GM19397 (cell line): ENCODE measurements at regions not wholly inside any gene's neighbourhood (a gene's known extent, or its start where the extent isn't known, plus 50 kb on each side); places are given as distances from the start of the nearest gene placed in this dataset.
"Not testable (repeated sequence)": the region's sequence is repeated elsewhere in the genome, so short reads cannot be mapped to it uniquely, and the experiment has no call there.

Experiments used
- ATAC-seq: cut with Tn5 transposase; IDR thresholded peaks from one replicate; pipeline ENCODE4 v1.9.1; 2021; ENCODE audit warnings: mild to moderate bottlenecking, moderate library complexity; ENCODE audit not compliant: unreplicated experiment

DNA sequence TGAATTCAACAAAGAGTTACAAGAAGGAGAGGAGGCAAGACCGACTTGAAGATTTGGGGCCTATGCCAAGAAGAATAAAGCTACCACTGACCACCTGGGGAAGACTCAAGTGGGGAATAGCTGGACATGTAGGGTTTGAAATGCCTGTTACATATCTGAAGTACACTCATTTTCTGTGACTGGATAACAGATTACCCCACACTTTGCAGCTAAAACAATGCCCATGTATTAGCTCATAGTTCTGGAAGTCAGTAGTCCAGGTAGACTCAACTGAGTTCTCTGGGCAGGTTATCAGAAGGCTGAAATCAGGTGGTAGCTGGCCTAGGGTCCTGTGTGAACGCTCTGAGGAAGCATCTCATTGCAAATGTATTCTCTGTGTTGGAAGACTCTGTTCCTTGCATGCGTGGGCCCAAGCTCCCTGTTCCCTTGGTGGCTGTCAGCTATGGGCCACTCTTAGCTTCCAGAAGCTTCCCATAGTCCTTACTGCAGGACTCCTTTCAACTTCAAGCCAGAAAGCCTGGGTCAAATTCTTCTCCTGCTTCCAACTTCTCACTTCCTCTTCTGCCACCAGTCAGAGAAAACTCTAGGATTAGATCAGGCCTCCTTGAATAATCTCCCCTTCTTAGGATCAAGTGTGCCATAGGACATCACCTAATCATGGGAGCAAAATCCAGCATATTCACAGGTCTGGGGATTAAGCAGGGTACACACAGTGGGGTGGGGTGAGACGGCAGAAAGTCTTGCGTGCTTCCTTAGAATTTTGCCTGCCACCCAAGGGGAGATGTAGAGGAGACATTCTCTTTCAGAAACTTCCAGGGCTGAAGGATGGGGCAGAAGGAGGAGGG lies 187.8 kb downstream of the SHQ1 start:
- no peak for ATAC-seq

DNA sequence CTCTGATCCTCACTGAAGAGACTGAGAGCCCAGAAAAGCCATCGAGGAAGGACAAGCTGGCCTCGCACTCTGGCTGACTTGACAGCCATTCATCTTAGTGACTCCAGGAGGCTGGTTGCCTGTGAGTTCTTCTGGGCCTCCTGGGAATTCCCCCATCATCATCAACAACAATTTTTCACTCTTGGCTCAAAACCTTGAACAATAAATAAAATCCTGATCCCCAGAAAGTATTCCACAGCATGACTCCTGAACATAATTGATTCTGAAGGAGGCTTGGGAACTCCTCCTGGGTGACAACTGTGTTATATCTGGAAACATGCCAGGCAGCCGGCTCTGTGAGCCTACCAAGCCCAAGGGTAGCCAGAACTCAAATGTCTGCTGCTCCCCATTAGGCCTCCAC lies 188.6 kb downstream of the SHQ1 start:
- no peak for ATAC-seq

DNA sequence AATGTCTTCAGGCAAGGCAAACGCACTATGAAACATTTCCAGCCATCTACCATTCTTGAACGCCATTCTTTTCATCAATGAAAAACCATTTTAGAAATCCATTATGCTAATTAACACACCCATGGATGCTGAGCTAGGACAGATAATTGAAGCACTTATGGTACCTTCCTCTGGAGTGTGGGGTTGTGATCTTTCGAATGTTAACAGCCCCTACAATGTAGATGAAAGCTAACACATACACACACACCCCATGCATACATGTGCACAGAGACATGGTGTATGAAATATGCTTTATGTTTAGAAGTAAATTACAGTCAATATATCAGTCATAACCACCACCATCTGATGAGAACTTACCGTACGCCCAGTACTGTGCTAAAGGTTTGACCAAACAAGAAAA lies 189.1 kb downstream of the SHQ1 start:
- ATAC-seq = no peak

DNA sequence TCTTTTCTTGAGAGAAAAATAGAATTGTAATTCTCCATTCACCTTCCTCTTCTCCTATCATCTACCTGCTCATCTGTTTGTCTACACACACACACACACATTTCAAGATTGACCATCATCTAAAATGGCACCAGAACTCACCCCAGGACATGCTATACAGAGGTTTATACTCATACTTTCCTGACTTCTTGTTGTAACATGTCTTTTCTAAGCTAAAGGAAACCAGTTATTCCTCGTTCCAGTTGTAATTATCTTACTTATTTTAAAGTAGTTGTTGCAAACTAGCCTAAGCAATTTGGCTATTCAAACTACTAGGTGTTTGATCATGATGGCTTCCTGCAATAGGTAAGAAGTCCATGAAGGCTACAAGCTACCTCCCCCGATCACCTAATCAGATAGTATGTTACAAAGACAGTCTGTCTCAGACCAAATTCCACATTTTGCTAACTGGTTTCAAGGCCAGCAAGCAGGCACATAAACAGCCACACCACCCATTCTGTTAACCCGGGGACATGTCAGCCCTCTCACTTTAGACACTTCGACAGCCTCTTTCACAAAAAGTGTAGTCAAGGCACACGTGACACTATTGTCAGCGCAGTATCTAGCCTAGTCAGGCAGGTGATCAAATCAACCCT lies 189.7 kb downstream of the SHQ1 start:
- ATAC-seq = no peak

DNA sequence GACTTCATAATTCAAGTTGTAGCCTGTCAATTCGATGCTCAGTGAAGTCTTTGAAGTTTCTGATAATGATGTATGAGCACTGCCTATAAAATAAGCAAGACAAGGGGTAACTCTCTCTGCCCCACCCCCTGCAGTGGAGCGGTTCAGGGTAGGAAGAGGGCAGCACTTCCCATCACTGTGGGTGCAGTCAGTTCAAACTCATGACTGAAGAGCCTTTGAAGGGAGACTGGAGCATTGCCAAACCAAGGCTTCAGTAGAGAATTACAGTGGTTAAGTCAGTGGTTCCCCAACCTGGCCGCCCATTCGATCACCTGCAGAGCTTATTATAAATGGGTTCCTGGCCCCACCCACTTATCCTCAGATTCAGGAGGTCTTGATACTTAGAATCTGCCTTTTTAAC lies 190.6 kb downstream of the SHQ1 start:
- ATAC-seq = no peak

DNA sequence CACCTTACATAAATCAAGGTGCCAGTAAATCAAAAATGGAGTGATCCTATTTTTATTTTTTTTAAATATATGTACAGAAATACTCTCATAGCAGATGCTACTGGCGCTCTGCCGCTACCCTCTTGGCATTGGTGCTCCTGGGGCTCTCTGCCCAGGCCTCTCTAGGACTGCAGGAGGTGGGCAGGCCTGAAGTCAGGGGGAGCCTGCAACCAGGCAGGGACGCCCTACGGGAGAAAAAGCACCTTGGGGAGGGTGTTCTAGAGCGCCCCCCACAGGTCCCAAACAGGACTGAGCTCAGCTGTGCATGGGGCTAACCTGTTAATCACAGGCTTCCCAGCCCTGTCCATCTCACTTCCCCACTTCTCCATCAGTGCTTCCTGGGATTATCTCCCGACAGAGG lies 192.5 kb downstream of the SHQ1 start:
- no peak for ATAC-seq

DNA sequence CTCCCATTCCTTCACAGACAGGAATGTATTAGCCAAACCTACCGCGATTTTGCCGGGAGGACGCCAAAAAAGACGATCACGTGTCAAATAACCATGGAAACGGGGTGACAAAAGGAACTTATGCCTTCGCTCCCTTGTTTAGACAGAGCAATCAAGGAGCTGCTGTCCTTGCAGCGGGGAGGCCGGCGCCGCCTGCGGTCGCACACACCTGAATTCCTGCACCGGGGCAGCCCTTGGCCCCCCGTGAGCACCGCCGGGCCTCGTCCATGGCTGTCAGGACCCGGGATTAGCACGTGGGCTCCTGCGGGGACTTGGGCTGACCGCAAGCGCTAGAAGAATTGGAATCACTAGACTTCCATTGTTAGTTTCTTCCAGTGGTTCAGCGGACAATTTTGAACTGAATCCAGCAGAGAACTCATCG lies 193.1 kb downstream of the SHQ1 start:
- no peak for ATAC-seq

DNA sequence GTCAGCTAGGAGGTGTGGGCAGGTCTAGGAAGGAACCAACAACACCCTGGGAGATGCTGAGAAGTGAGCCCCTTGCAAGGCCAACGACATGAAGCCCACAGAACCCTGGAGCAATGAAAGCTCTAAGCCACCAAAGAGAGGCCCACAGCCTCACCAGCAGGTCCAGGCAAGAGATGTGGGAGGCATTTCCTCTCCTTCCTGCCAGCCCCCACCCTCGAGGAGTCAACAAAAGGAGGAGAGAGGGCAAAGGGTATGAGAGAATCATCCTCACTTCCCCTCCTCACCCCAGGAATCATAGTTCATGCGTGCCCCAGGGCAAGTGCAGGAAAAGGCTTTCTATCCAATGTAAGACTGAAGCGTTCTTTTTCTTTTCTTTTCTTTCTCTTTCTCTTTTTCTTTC lies 195.8 kb downstream of the SHQ1 start:
- ATAC-seq = no peak

DNA sequence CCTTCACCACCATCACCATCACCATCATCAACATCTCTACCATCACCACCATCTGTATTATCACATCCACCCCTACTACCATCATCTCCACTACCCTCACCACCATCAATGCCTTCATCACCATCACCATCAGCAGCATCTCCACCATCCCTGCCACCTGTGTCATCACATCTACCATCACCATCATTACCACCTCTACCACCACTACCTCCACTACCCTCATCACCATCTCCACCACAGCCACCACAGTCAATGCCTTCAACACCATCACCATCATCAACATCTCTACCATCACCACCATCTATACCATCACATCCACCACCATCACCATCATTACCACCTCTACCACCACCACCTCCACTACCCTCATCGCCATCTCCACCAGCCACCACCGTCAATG lies 196.7 kb downstream of the SHQ1 start:
- no peak for ATAC-seq

DNA sequence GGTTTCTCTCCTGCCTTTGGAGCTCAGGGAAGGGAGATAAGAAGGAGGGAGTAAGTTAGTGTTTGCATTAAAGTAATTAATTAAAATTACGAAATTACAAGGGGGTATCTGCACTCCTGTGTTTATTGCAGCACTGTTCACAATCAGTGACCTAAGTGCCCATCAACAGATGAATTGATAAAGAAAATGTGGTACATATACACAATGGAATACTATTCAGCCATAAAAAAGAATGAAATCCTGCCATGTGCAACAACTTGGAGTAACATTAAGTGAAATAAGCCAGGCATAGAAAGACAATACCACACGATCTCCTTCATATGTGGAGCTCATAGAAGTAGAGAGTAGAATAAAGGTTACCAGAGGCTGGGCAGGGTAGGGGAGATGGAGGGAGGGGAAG lies 202.0 kb downstream of the SHQ1 start:
- ATAC-seq = no peak

DNA sequence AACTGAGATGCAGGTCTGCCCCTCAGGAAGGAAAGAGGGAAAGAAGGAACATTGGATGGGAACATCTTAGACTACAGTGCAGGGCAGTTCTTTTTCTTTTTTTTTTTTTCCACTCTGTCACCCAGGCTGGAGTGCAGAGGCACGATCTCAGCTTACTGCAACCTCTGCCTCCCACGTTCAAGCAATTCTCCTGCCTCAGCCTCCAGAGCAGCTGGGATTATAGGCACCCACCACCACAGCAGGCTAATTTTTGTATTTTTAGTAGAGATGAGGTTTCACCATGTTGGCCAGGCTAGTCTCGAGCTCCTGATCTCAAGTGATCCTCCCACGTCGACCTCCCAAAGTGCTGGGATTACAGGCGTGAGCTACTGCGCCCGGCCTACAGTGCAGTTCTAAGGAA lies 204.6 kb downstream of the SHQ1 start:
- not testable (repeated sequence) for ATAC-seq

DNA sequence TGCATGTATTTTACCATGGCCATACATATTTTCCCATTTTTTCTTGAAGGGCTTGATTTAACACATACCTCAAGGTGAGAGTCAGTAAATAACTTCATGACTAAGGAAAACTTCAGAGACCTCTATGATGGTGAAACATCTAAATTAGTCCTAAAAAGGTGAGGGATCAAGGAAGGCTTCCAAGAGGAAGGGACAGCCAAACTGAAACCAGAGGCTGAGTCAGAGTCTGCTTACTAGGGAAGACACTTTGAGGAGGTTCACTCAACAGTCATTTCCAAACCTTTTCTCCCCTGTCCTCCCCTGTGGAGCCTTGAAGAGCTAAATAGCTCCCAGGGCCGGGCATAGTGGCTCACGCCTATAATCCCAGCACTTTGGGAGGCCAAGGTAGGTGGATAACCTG lies 206.6 kb downstream of the SHQ1 start:
- no peak for ATAC-seq

DNA sequence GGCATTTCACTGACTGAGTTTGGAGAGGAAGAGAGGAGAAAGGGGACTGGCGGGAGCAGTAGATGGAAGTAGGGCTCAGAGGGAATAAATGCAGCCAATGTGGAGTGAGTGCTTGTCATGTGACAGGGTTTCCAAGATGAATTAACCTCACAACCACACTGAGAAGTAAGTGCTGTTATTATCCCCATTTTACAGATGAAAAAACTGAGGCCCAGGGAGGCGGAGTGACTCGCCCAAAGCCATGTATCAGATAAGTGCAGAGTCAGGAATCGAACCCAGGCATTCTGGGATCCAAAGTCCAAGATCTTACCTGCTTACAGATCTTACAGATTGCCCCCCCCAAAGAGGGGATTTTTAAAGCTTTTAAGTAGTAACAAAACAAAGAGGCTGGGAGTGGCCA lies 207.2 kb downstream of the SHQ1 start:
- no peak for ATAC-seq

DNA sequence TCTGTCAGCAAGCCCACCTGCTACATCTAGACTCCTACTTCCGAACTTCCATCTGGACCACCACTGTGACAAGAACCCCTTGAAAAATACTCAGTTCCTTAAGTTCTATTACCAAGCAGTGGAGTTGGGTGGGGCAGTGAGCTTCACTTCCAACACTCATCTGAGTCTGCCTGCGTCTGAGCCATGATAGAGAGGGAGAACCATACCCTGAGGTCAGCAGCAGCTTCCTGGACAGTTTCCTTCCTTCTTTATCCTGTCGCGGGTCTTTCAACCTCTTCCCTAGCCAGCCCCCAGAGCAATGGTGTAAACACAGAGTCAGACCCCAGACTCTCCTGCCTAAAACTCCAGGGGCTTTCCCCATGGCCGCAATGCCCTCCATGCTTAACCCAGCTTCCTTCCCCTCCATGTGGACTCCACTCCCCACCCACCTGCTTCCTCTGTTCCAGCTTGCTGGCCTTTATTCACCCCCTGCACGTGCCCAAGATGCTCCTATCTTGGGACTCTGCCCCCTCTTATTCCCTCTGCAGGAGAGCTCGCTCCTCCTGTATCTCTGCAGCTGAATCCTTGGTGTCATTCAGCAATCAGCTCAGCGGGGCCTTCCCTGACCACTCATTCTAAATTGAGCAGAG lies 211.2 kb downstream of the SHQ1 start:
- ATAC-seq = no peak

DNA sequence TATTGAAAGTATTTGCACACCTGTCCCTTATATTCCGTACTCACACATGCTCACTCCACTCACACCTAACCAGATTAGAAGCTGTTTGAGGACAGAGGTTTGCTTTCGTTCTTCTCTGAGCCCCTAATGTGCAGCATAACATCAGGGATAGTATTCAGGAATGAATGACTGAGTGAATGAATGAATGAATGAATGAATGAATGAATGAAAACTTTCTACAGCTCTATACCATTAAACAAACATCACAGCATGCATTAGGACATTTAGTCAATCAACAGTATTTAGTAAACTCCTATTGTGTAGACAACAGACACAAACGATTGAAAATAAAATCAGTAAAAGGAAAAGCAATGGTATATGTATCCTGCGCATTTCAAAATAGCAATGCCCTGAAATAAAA lies 212.7 kb downstream of the SHQ1 start:
- no peak for ATAC-seq

DNA sequence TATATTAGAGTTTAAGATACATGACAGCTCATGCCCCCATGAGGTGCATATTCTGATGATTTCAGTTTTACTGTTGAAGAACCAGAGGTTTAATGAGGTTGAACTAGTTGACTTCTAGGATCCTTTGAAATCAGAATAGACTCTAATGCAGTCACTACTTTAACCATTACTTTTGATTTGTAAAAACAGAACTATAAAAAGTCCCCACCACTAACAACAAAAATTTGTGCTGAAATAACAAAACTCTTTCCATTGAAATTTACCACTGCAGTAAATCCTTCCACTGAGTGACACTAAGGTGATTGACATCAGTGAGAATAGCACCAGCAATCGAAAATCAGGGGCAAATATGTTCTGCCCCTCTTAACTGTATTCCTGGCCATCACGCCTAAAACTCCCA lies 214.1 kb downstream of the SHQ1 start:
- no peak for ATAC-seq

DNA sequence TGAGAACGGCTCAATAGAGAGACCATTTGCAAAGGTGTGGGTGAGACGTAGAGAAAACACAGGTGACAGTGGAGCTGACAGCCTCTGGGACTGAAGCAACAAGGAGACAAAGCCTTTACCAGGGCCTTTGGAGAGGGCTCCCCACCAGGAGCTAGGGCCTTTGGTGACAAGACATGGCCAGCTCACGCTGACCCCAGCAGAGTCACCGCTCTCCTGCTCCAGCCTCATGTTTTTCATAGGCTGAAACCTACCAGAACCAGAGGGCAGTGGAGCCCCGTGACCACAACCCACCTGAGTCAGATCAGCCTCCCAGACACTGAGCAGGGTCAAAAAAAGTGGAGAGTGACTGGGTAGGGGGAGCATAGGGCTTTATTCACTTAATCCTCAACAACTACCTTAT lies 214.7 kb downstream of the SHQ1 start:
- no peak for ATAC-seq

DNA sequence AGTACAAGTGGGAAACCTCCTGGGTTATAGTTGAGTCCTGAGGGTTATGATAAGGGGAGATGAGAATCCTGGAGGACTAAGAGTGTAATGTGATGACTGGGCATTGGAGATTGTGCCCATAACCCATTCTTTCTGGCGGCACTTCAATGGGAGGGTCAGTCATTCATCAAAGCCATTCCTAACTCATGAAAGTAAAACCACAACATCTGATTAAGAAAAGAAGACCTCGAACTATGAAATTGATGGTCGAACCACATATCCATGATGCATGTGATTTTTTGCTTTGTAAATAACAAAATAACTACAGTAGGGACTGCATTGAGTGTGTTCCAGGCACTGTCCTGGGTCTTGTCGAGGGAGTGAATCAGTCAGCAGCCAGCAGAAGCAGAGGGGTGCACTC lies 215.1 kb downstream of the SHQ1 start:
- ATAC-seq = no peak

DNA sequence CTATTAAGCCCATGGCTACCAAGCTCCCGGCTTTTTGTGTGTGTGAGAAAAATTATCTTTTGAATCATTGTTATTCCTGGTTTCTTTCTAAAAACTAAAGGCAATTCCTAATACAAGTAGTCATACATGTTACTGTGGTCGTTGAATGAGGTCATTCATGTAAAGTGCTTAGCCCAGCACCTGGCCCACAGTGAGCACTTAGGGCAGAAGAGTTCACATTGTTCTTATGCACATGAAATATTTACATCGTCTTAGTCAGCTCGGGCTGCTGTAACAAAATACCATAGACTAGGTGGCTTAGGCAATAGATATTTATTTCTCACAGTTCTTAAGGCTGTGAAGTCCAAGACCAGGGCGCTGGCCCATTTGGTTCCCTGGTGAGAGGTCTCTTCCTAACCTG lies 216.1 kb downstream of the SHQ1 start:
- no peak for ATAC-seq

DNA sequence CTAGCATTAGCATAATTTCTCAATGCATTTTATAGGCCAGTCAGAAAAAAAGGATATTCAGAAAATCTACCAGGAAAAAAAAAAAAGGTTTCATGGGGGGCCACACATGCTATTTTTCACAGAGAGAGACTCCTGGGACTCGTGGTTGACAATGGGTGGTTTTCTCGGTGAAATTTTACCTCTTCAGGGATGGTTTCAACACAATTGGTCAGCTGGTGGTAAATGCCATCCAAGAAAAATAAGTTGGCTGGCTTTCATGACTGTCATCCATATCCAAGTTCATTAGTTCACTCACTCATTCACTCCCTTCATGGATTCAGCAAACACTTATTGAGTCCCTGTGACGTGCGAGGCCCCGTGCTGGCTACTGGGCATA lies 217.3 kb downstream of the SHQ1 start:
- ATAC-seq = no peak

DNA sequence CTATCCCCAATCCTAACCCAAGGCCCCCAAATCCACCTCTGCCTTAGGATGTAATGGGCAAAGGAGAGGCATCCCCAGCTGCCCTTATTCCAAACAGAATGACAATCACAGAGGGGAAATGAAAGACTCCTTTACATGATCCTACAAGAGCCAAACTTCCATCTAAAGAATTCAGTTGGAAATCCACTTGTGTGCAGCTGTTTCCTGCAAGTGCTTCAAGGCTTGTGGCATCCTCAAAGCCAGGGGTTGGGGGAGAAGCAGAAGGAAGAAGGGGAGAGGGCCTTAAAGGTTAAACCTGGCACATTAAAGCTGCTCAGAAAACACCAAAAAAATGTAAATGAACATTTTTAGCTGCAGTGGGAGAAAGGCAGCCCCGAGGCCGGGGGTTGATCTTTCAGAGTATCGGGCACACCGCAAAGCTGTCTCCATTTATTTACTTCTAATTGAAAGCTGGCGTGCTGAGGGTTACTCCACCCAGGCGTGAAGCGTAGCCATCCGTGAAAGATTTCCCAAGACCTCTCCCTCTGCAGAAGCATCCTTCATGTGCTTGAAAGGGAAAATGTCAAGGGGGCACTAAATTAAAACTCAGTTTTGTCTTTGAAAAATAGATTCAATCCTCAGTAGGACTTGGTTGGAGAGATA lies 217.8 kb downstream of the SHQ1 start:
- no peak for ATAC-seq

DNA sequence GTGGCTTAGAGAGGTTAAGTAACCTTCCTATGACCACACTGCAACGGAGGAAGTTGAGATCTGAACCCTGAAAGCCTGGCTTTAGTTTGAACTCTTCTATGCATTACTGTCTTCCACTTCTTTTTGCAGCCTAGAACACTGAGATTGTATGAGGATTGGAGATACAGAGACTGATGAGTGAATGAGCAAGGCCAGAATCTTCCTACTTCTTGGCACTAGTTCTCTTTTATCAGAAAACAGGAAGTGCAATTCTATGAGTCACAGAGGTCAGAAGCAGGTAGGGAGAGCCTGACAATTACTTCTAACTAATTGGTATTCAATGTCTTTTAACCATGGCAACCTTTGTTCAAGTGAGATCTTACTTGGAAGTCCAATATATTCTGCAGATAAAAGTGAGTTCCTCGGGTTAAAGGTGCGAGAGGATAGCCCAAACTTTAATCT lies 219.0 kb downstream of the SHQ1 start:
- ATAC-seq = no peak
